ENCODE measurements at regions not wholly inside any gene's neighbourhood (a gene's known extent, or its start where the extent isn't known, plus 50 kb on each side); places are given as distances from the start of the nearest gene placed in this dataset.
"Not testable (repeated sequence)": the region's sequence is repeated elsewhere in the genome, so short reads cannot be mapped to it uniquely, and the experiment has no call there.

DNA sequence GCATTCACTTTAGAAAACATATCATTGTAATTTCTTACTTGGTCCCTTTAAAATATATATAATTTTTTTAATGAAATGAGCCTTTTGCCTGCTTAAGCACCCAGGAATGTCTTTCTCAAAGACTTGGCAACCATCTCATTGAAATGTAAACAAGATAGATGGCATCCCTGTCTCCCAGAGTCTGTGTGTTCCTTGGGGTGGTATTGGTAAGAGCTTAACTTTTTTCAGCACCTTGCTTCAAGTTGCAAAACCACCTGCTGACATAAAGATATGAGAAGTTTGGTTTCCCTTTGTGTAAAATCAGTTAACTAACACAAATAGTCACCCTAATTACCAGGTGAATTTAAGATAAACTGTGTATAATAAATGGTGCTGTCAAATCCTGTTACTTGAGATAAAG lies 266.9 kb downstream of the DSC3 start:
- Histone ChIP-seq H3K9ac (ENCODE audit: extremely low read depth, insufficient read length, low read length) (no peak overlapping the region), H4K20me1 (ENCODE audit: control insufficient read depth, insufficient read depth, insufficient read length) (no peaks in the 10 kb centered on the region), H3K56ac (ENCODE audit: insufficient read length, low read depth, low read length) (no peak overlapping the region), H3K18ac (ENCODE audit: insufficient read length, low read depth, low read length) (no peak overlapping the region), H3K27me3 (ENCODE audit: insufficient read depth, low read length) (no peaks in the 10 kb centered on the region), H3K4me1 (ENCODE audit: insufficient read depth, low read length) (no peaks in the 10 kb centered on the region; the same call in 1 of the 2 replicates), H3K23me2 (ENCODE audit: insufficient read length, low read depth, low read length, poor library complexity, severe bottlenecking) (no peaks in the 10 kb centered on the region), H3T11ph (ENCODE audit: low read length) (no peak overlapping the region), H2BK15ac (ENCODE audit: low read depth, low read length) (no peak overlapping the region), H3K79me1 (ENCODE audit: insufficient read depth, low read depth, low read length, poor library complexity, severe bottlenecking) (no peaks in the 10 kb centered on the region), H3K9me3 (ENCODE audit: control insufficient read depth, low read depth, low read length) (peaks cover 2% of the 10 kb centered on the region), H2BK120ac (ENCODE audit: low read depth, low read length, poor library complexity, severe bottlenecking) (no peak overlapping the region), H4K5ac (ENCODE audit: insufficient read length, low read depth, low read length) (no peak overlapping the region), H3K4me2 (ENCODE audit: insufficient read depth, insufficient read length, low read length) (no peak overlapping the region), H2BK20ac (ENCODE audit: low read depth, low read length, poor library complexity, severe bottlenecking) (no peak overlapping the region), H2AFZ (ENCODE audit: low read length) (no peak overlapping the region), H4K8ac (replicated peaks; ENCODE audit: insufficient read length, low read depth, low read length) (no peak overlapping the region), H3K79me2 (ENCODE audit: insufficient read depth, low read length) (no peaks in the 10 kb centered on the region), H3K4ac (ENCODE audit: low read depth, low read length) (no peak overlapping the region), H3K27ac (ENCODE audit: insufficient read length, low read depth, low read length) (no peak overlapping the region), H2BK5ac (ENCODE audit: insufficient read length, low read length) (no peak overlapping the region), H2AK5ac (ENCODE audit: insufficient read length, low read length) (no peak overlapping the region), H2BK12ac (ENCODE audit: insufficient read length, low read depth, low read length) (no peak overlapping the region), H3K23ac (ENCODE audit: insufficient read length, low read depth, low read length) (no peak overlapping the region), H3K14ac (ENCODE audit: insufficient read depth, low read length) (no peak overlapping the region), H4K91ac (ENCODE audit: insufficient read length, low read depth, low read length) (no peak overlapping the region)
- H3K36me3 Mint-ChIP-seq (ENCODE audit: insufficient read depth in 1 of 3, low read depth in 3 of 3), result peaks cover 19 to 24% (median 20%) of the 10 kb centered on the region in 3 experiments
- H3K4me3 Mint-ChIP-seq, result no peak overlapping the region
- H3K4me1 Mint-ChIP-seq, result peaks cover 12 to 15% of the 10 kb centered on the region in 2 experiments
- H3K9me3 Mint-ChIP-seq, result peaks cover 25 to 42% of the 10 kb centered on the region in 2 experiments
- no peak overlapping the region for H3K27ac Mint-ChIP-seq
- TF ChIP-seq, protein P1, sequence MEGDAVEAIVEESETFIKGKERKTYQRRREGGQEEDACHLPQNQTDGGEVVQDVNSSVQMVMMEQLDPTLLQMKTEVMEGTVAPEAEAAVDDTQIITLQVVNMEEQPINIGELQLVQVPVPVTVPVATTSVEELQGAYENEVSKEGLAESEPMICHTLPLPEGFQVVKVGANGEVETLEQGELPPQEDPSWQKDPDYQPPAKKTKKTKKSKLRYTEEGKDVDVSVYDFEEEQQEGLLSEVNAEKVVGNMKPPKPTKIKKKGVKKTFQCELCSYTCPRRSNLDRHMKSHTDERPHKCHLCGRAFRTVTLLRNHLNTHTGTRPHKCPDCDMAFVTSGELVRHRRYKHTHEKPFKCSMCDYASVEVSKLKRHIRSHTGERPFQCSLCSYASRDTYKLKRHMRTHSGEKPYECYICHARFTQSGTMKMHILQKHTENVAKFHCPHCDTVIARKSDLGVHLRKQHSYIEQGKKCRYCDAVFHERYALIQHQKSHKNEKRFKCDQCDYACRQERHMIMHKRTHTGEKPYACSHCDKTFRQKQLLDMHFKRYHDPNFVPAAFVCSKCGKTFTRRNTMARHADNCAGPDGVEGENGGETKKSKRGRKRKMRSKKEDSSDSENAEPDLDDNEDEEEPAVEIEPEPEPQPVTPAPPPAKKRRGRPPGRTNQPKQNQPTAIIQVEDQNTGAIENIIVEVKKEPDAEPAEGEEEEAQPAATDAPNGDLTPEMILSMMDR (conservative IDR thresholded peaks at IDR 0.05), result no peak
- peaks cover 2% of the 10 kb centered on the region; the same call in 1 of the 2 replicates for H3K27me3 Mint-ChIP-seq (ENCODE audit: low read depth)
- DNase-seq, result no peak

DNA sequence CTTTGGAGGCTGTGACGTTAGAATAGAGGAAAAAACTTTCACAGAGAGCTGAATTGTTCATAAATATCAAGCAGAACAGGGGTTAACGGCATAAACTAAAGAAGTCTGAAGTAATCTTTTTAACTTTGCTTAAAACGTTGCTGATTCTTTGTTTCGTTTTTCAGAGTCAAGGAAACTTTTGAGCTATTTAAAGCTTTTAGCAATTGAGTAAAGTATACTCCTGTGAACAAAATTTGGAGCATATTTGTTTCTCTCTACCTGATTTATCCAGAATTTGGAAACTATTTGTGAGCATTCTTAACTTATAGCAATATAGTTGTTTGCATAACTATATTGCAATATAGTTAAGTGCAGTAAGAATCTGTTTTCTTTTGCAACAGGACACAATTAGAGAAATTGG lies 270.4 kb downstream of the DSC3 start:
- not testable (repeated sequence) for H2BK15ac ChIP-seq (ENCODE audit: low read depth, low read length); H3T11ph ChIP-seq (ENCODE audit: low read length); H3K14ac ChIP-seq (ENCODE audit: insufficient read depth, low read length); H3K4me1 ChIP-seq (ENCODE audit: insufficient read depth, low read length); H3K23me2 ChIP-seq (ENCODE audit: insufficient read length, low read depth, low read length, poor library complexity, severe bottlenecking); H3K23ac ChIP-seq (ENCODE audit: insufficient read length, low read depth, low read length); H4K5ac ChIP-seq (ENCODE audit: insufficient read length, low read depth, low read length); H2AFZ ChIP-seq (ENCODE audit: low read length); H3K4me2 ChIP-seq (ENCODE audit: insufficient read depth, insufficient read length, low read length); H2BK20ac ChIP-seq (ENCODE audit: low read depth, low read length, poor library complexity, severe bottlenecking); H2AK5ac ChIP-seq (ENCODE audit: insufficient read length, low read length); H2BK120ac ChIP-seq (ENCODE audit: low read depth, low read length, poor library complexity, severe bottlenecking); H3K27me3 ChIP-seq (ENCODE audit: insufficient read depth, low read length); DNase-seq; H3K79me2 ChIP-seq (ENCODE audit: insufficient read depth, low read length); H3K27ac Mint-ChIP-seq; H4K91ac ChIP-seq (ENCODE audit: insufficient read length, low read depth, low read length); H4K20me1 ChIP-seq (ENCODE audit: control insufficient read depth, insufficient read depth, insufficient read length); H3K18ac ChIP-seq (ENCODE audit: insufficient read length, low read depth, low read length); H3K79me1 ChIP-seq (ENCODE audit: insufficient read depth, low read depth, low read length, poor library complexity, severe bottlenecking); H2BK12ac ChIP-seq (ENCODE audit: insufficient read length, low read depth, low read length); H3K9ac ChIP-seq (ENCODE audit: extremely low read depth, insufficient read length, low read length); H3K4ac ChIP-seq (ENCODE audit: low read depth, low read length); H3K4me3 Mint-ChIP-seq; H3K9me3 ChIP-seq (ENCODE audit: control insufficient read depth, low read depth, low read length); H3K56ac ChIP-seq (ENCODE audit: insufficient read length, low read depth, low read length); H2BK5ac ChIP-seq (ENCODE audit: insufficient read length, low read length); H4K8ac ChIP-seq (replicated peaks; ENCODE audit: insufficient read length, low read depth, low read length); H3K27ac ChIP-seq (ENCODE audit: insufficient read length, low read depth, low read length)
- Mint-ChIP-seq H3K36me3 (ENCODE audit: insufficient read depth in 1 of 3, low read depth in 3 of 3) (peaks cover 25 to 30% (median 26%) of the 10 kb centered on the region in 3 experiments), H3K27me3 (ENCODE audit: low read depth) (peaks cover 30% of the 10 kb centered on the region), H3K4me1 (peaks cover 18 to 20% of the 10 kb centered on the region in 2 experiments), H3K9me3 (peaks cover 29 to 48% of the 10 kb centered on the region in 2 experiments)
- WGBS (ENCODE audit: extremely low coverage, insufficient read length, low lambda C conversion rate), result no CpG with 5 or more reads among the region's 4 CpGs
